Osteocyte (in vitro differentiated cells): ENCODE measurements at regions not wholly inside any gene's neighbourhood (a gene's known extent, or its start where the extent isn't known, plus 50 kb on each side); places are given as distances from the start of the nearest gene placed in this dataset.
"Not testable (repeated sequence)": the region's sequence is repeated elsewhere in the genome, so short reads cannot be mapped to it uniquely, and the experiment has no call there.

Source experiments
- DNase-seq: peaks from one replicate; pipeline ENCODE4 v3.0.0; 2021; ENCODE audit warnings: mixed read lengths; ENCODE audit not compliant: unreplicated experiment; ENCODE audit errors: extremely low spot score
- H3K27ac Mint-ChIP-seq: one replicate; pipeline ENCODE4 v1.8.0; 2021; ENCODE audit warnings: mild to moderate bottlenecking, mixed read lengths; ENCODE audit not compliant: unreplicated experiment
- H3K27me3 Mint-ChIP-seq: one replicate; pipeline ENCODE4 v1.8.0; 2021; ENCODE audit warnings: mixed read lengths; ENCODE audit not compliant: unreplicated experiment
- H3K36me3 Mint-ChIP-seq: one replicate; pipeline ENCODE4 v1.8.0; 2021; ENCODE audit warnings: mixed read lengths; ENCODE audit not compliant: unreplicated experiment
- H3K4me1 Mint-ChIP-seq: one replicate; pipeline ENCODE4 v1.8.0; 2021; ENCODE audit warnings: mixed read lengths; ENCODE audit not compliant: unreplicated experiment
- H3K4me3 Mint-ChIP-seq: one replicate; pipeline ENCODE4 v1.8.0; 2021; ENCODE audit warnings: mild to moderate bottlenecking, moderate library complexity, mixed read lengths; ENCODE audit not compliant: unreplicated experiment
- H3K9me3 Mint-ChIP-seq: one replicate; pipeline ENCODE4 v1.8.0; 2021; ENCODE audit warnings: mixed read lengths; ENCODE audit not compliant: unreplicated experiment
- CTCF ChIP-seq: fragments of 200-600 bp; sonication (generic); IDR thresholded peaks from 2 replicates; pipeline ENCODE4 v1.5.0; 2021; ENCODE audit warnings: antibody characterized with exemption, mild to moderate bottlenecking, moderate library complexity

- no peak for DNase-seq
- H3K4me3 Mint-ChIP-seq: no peak overlapping the region
- no peaks in the 10 kb centered on the region for H3K9me3 Mint-ChIP-seq
- H3K27me3 Mint-ChIP-seq: peaks cover 48% of the 10 kb centered on the region
- H3K4me1 Mint-ChIP-seq: no peaks in the 10 kb centered on the region
- TF ChIP-seq CTCF: no peak
- H3K27ac Mint-ChIP-seq: no peak overlapping the region
- no peaks in the 10 kb centered on the region for H3K36me3 Mint-ChIP-seq
Measured at GRCh38 chr2:120513776-120514357, 167.9 kb downstream of the INHBB start.

GRCh38 chr2:120514521-120514920 is 168.6 kb downstream of the INHBB start:
- peaks cover 50% of the 10 kb centered on the region for H3K27me3 Mint-ChIP-seq
- H3K9me3 Mint-ChIP-seq: no peaks in the 10 kb centered on the region
- H3K4me1 Mint-ChIP-seq: no peaks in the 10 kb centered on the region
- DNase-seq: no peak
- no peak for TF ChIP-seq CTCF
- no peak overlapping the region for H3K27ac Mint-ChIP-seq
- no peaks in the 10 kb centered on the region for H3K36me3 Mint-ChIP-seq
- H3K4me3 Mint-ChIP-seq: no peak overlapping the region

GRCh38 chr2:120515066-120515758 is 169.3 kb downstream of the INHBB start:
- H3K4me1 Mint-ChIP-seq, DNase-seq, H3K4me3 Mint-ChIP-seq, H3K36me3 Mint-ChIP-seq, H3K9me3 Mint-ChIP-seq, H3K27ac Mint-ChIP-seq: not testable (repeated sequence)
- peaks cover 50% of the 10 kb centered on the region for H3K27me3 Mint-ChIP-seq

- no peak for TF ChIP-seq CTCF
- no peaks in the 10 kb centered on the region for H3K4me1 Mint-ChIP-seq
Measured at GRCh38 chr2:120515759-120516678, 170.1 kb downstream of the INHBB start.

GRCh38 chr2:120516679-120517314 is 170.9 kb downstream of the INHBB start:
- Mint-ChIP-seq H3K27ac (no peak overlapping the region), H3K27me3 (peaks cover 62% of the 10 kb centered on the region)

More at GRCh38 chr2:120515759-120516678, 170.1 kb downstream of the INHBB start:
- DNase-seq: no peak
- Mint-ChIP-seq H3K27ac (no peak overlapping the region), H3K27me3 (peaks cover 54% of the 10 kb centered on the region), H3K36me3 (no peaks in the 10 kb centered on the region), H3K9me3 (no peaks in the 10 kb centered on the region), H3K4me3 (no peak overlapping the region)

More at GRCh38 chr2:120516679-120517314, 170.9 kb downstream of the INHBB start:
- Mint-ChIP-seq H3K4me3 (no peak overlapping the region), H3K4me1 (no peaks in the 10 kb centered on the region), H3K36me3 (no peaks in the 10 kb centered on the region), H3K9me3 (no peaks in the 10 kb centered on the region)
- DNase-seq: no peak
- TF ChIP-seq CTCF: no peak
